OCI-M1 (cell line): ENCODE measurements at regions not wholly inside any gene's neighbourhood (a gene's known extent, or its start where the extent isn't known, plus 50 kb on each side); places are given as distances from the start of the nearest gene placed in this dataset.

Experiments used
- DNase-seq: peaks from one replicate; lab custom pipeline; 2025; lab: John Stamatoyannopoulos, UW

GRCh38 chr1:30049748-30050296, 673.6 kb downstream of the MATN1 start:
- DNase-seq, result no peak

- no peak for DNase-seq
Measured at GRCh38 chr1:30048905-30049304, 674.5 kb downstream of the MATN1 start.

- DNase-seq, result no peak
Measured at GRCh38 chr1:30047576-30047975, 675.8 kb downstream of the MATN1 start.

GRCh38 chr1:30046751-30047150, 676.6 kb downstream of the MATN1 start:
- no peak for DNase-seq

- DNase-seq, result no peak
Measured at GRCh38 chr1:30045304-30046090, 677.9 kb downstream of the MATN1 start.

GRCh38 chr1:30044656-30045144, 678.7 kb downstream of the MATN1 start:
- DNase-seq, result no peak

GRCh38 chr1:30043731-30044408, 679.5 kb downstream of the MATN1 start:
- no peak for DNase-seq

GRCh38 chr1:30043256-30043655, 680.1 kb downstream of the MATN1 start:
- no peak for DNase-seq

- no peak for DNase-seq
Measured at GRCh38 chr1:30042438-30043147, 680.8 kb downstream of the MATN1 start.

- no peak for DNase-seq
Measured at GRCh38 chr1:30041741-30042437, 681.5 kb downstream of the MATN1 start.

GRCh38 chr1:30040081-30041019, 683.0 kb downstream of the MATN1 start:
- no peak for DNase-seq

- no peak for DNase-seq
Measured at GRCh38 chr1:30039354-30040080, 683.9 kb downstream of the MATN1 start.

GRCh38 chr1:30038134-30039025, 685.0 kb downstream of the MATN1 start:
- DNase-seq, result no peak

GRCh38 chr1:30037251-30038118, 685.9 kb downstream of the MATN1 start:
- DNase-seq, result no peak

- DNase-seq, result no peak
Measured at GRCh38 chr1:30036666-30037065, 686.7 kb downstream of the MATN1 start.

- no peak for DNase-seq
Measured at GRCh38 chr1:30036229-30036547, 687.2 kb downstream of the MATN1 start.

GRCh38 chr1:30035522-30036228, 687.7 kb downstream of the MATN1 start:
- no peak for DNase-seq
